ENCODE measurements at regions not wholly inside any gene's neighbourhood (a gene's known extent, or its start where the extent isn't known, plus 50 kb on each side); places are given as distances from the start of the nearest gene placed in this dataset.

DNA sequence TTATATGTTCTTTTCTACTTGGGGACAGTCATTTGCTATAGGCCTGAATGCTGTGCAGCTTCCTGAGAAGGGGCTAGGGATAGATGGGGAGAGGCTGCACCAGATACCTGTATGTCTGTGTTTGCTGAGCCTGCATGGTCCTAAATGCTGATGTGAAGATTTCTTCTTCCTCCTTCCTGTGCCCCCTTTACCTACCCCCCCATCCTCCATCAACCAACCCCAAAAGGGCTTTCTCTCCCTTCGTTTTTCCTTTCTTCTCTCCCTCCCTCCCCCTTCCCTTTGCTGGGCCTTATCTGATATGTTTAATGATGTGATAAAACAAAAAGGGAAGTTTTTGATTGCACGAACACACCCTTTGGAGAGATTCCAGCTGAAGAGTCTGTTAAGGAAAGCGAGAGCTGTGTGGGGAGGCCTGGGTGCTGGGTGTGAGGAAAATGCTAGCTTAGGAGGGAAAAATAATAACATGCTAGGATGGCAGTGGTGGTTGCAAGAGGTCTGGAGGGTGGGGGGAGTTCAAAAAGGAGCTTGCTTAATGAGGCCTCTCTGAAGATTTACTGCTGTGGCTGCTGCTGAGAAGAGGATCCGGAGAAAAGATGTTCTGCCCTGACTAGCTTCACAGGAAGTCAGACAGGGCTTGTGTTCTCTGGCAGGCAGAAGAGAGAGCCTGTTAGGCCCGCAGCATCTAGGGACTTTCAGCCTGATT, 101.8 kb downstream of the SAMD9 start:
- ChIA-PET CTCF (ENCODE audit: unreplicated experiment) (no interaction called here), POLR2A (no interaction called here)

DNA sequence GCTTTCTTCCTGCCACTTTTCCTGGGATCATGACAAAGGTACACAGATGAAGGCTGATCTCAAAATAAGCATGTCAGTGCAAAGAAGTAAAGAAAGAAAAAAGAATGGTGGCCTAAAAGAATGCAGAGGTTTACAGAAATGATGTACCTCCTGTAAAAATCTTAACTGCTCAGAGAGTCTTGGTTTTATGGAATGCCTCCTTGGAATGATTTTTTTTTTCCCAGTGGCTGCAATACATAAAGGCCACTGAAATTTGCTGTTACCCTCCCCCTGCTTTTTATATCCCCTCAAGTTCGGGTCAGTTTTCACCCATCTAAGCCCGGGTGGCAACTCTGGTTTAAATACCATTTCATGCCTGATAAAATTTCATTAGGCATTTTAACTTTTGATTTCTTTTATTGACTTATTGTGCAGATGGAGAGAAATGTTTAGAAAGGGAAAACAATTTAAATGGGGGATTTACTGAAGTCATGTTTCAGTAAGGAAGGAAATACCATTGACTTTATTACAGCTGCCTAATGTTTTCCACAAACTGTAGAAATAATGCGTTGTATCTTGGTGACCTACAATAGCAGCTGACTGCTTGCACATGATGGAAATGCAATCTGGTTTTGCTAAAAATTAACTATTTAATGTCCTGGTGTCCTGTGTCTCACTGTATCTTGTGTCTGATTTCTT, 102.5 kb downstream of the SAMD9 start:
- Histone ChIP-seq H3K27ac (ENCODE audit: low read depth, low read length, poor library complexity, severe bottlenecking) (no peak overlapping the region), H3K36me3 (ENCODE audit: insufficient read depth, low read length) (no peaks in the 10 kb centered on the region), H3K9me3 (ENCODE audit: low read length) (no peaks in the 10 kb centered on the region), H3K79me2 (ENCODE audit: insufficient read depth, low read depth, low read length) (no peaks in the 10 kb centered on the region), H3K4me1 (ENCODE audit: insufficient read depth, low read length, poor library complexity, severe bottlenecking) (no peaks in the 10 kb centered on the region), H2AFZ (ENCODE audit: low read length) (0 out of 2 replicates have a peak overlapping the region, but pooled peaks have one; percentile 21), H4K20me1 (ENCODE audit: insufficient read depth, low read length) (no peaks in the 10 kb centered on the region), H3K9me2 (ENCODE audit: insufficient read depth, low read length) (no peaks in the 10 kb centered on the region), H3K4me3 (ENCODE audit: low read depth, low read length, poor library complexity, severe bottlenecking) (no peak overlapping the region), H3K4me2 (ENCODE audit: low read length) (no peak overlapping the region)
- TF ChIP-seq, protein P1, sequence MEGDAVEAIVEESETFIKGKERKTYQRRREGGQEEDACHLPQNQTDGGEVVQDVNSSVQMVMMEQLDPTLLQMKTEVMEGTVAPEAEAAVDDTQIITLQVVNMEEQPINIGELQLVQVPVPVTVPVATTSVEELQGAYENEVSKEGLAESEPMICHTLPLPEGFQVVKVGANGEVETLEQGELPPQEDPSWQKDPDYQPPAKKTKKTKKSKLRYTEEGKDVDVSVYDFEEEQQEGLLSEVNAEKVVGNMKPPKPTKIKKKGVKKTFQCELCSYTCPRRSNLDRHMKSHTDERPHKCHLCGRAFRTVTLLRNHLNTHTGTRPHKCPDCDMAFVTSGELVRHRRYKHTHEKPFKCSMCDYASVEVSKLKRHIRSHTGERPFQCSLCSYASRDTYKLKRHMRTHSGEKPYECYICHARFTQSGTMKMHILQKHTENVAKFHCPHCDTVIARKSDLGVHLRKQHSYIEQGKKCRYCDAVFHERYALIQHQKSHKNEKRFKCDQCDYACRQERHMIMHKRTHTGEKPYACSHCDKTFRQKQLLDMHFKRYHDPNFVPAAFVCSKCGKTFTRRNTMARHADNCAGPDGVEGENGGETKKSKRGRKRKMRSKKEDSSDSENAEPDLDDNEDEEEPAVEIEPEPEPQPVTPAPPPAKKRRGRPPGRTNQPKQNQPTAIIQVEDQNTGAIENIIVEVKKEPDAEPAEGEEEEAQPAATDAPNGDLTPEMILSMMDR (conservative IDR thresholded peaks at IDR 0.05; ENCODE audit: low read length) = no peak
- no peak for TF ChIP-seq EZH2phosphoT487 (IDR thresholded peaks at IDR 0.05; ENCODE audit: borderline replicate concordance, low read depth, low read length)
- no peak for DNase-seq (ENCODE audit: low spot score)
- no TSS peak for BruUV-seq (replicated peaks)
- CTCF ChIA-PET (ENCODE audit: unreplicated experiment) = no interaction called here
- POLR2A ChIA-PET = no interaction called here
- intact Hi-C loops (cut with micrococcal nuclease; ENCODE audit: unreplicated experiment) = no loop called here

More for the DNA sequence above, 101.8 kb downstream of the SAMD9 start:
- no TSS peak for BruUV-seq (replicated peaks)
- Histone ChIP-seq H3K36me3 (ENCODE audit: insufficient read depth, low read length) (no peaks in the 10 kb centered on the region), H3K9me3 (ENCODE audit: low read length) (no peaks in the 10 kb centered on the region), H2AFZ (ENCODE audit: low read length) (no peak overlapping the region), H3K9me2 (ENCODE audit: insufficient read depth, low read length) (no peaks in the 10 kb centered on the region), H3K4me1 (ENCODE audit: insufficient read depth, low read length, poor library complexity, severe bottlenecking) (no peaks in the 10 kb centered on the region), H4K20me1 (ENCODE audit: insufficient read depth, low read length) (no peaks in the 10 kb centered on the region), H3K4me3 (ENCODE audit: low read depth, low read length, poor library complexity, severe bottlenecking) (no peak overlapping the region), H3K4me2 (ENCODE audit: low read length) (no peak overlapping the region), H3K27ac (ENCODE audit: low read depth, low read length, poor library complexity, severe bottlenecking) (no peak overlapping the region), H3K79me2 (ENCODE audit: insufficient read depth, low read depth, low read length) (no peaks in the 10 kb centered on the region)
- intact Hi-C loops (cut with micrococcal nuclease; ENCODE audit: unreplicated experiment) = no loop called here
- no peak for TF ChIP-seq EZH2phosphoT487 (IDR thresholded peaks at IDR 0.05; ENCODE audit: borderline replicate concordance, low read depth, low read length)
- TF ChIP-seq, protein P1 (conservative IDR thresholded peaks at IDR 0.05; ENCODE audit: low read length) = no peak
- DNase-seq (ENCODE audit: low spot score) = no peak

DNA sequence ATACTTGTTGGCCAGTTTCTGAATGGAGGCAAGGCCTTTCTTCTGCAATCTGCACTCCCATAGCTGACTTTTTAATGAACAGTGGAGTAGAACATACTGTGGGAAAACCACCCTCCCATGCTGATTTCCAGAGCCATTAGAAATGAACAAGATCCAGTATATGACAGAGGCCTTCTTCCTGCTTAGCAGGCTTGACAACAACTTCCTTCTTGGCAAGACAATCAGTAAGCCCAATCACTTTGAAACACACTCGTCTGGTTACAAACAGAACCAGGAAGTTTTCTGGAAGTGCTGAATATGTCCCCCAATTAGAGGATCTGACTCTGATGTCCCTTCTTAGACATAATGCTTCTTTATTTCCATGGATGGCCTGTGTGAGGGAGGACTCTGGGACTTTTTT, 103.4 kb downstream of the SAMD9 start:
- H3K9me2 ChIP-seq (ENCODE audit: insufficient read depth, low read length) = no peaks in the 10 kb centered on the region
- H4K20me1 ChIP-seq (ENCODE audit: insufficient read depth, low read length) = no peaks in the 10 kb centered on the region
- no peaks in the 10 kb centered on the region for H3K36me3 ChIP-seq (ENCODE audit: insufficient read depth, low read length)
- intact Hi-C loops (cut with micrococcal nuclease; ENCODE audit: unreplicated experiment) = no loop called here
- H3K4me2 ChIP-seq (ENCODE audit: low read length) = no peak overlapping the region
- no peak overlapping the region for H3K27ac ChIP-seq (ENCODE audit: low read depth, low read length, poor library complexity, severe bottlenecking)
- TF ChIP-seq EZH2phosphoT487 (IDR thresholded peaks at IDR 0.05; ENCODE audit: borderline replicate concordance, low read depth, low read length) = no peak
- TF ChIP-seq, protein P1 (conservative IDR thresholded peaks at IDR 0.05; ENCODE audit: low read length) = no peak
- H3K4me3 ChIP-seq (ENCODE audit: low read depth, low read length, poor library complexity, severe bottlenecking) = no peak overlapping the region
- H3K9me3 ChIP-seq (ENCODE audit: low read length) = no peaks in the 10 kb centered on the region
- no peak for DNase-seq (ENCODE audit: low spot score)
- no peaks in the 10 kb centered on the region for H3K4me1 ChIP-seq (ENCODE audit: insufficient read depth, low read length, poor library complexity, severe bottlenecking)
- no peaks in the 10 kb centered on the region for H3K79me2 ChIP-seq (ENCODE audit: insufficient read depth, low read depth, low read length)
- H2AFZ ChIP-seq (ENCODE audit: low read length) = peak overlapping the region; percentile 21; the same call in 1 of the 2 replicates
- POLR2A ChIA-PET = no interaction called here
- BruUV-seq (replicated peaks) = no TSS peak
- CTCF ChIA-PET (ENCODE audit: unreplicated experiment) = no interaction called here
